ENCODE measurements at regions not wholly inside any gene's neighbourhood (a gene's known extent, or its start where the extent isn't known, plus 50 kb on each side); places are given as distances from the start of the nearest gene placed in this dataset.

GRCh38 chr5:106508894-106509293 is 1161.8 kb downstream of the EFNA5 start:
- Mint-ChIP-seq H3K36me3 (ENCODE audit: insufficient read depth in 1 of 3, low read depth in 3 of 3) (peaks cover 0 to 2% (median 0%) of the 10 kb centered on the region in 3 experiments; a peak in 2 of 7 replicates), H3K4me3 (no peak overlapping the region), H3K4me1 (no peaks in the 10 kb centered on the region), H3K27me3 (ENCODE audit: low read depth) (no peaks in the 10 kb centered on the region), H3K9me3 (peaks cover 0 to 3% of the 10 kb centered on the region in 2 experiments; a peak in 3 of 5 replicates), H3K27ac (no peak overlapping the region)
- H3K9ac ChIP-seq (ENCODE audit: extremely low read depth, insufficient read length, low read length) = no peak overlapping the region
- H3K23me2 ChIP-seq (ENCODE audit: insufficient read length, low read depth, low read length, poor library complexity, severe bottlenecking) = no peaks in the 10 kb centered on the region
- H4K20me1 ChIP-seq (ENCODE audit: control insufficient read depth, insufficient read depth, insufficient read length) = no peaks in the 10 kb centered on the region
- no peak overlapping the region for H2AFZ ChIP-seq (ENCODE audit: low read length)
- H4K5ac ChIP-seq (ENCODE audit: insufficient read length, low read depth, low read length) = no peak overlapping the region
- no peak for TF ChIP-seq CTCF (conservative IDR thresholded peaks at IDR 0.05)
- no peaks in the 10 kb centered on the region for H3K4me1 ChIP-seq (ENCODE audit: insufficient read depth, low read length)
- WGBS (ENCODE audit: extremely low coverage, insufficient read length, low lambda C conversion rate) = no CpG with 5 or more reads among the region's 4 CpGs
- H4K91ac ChIP-seq (ENCODE audit: insufficient read length, low read depth, low read length) = no peak overlapping the region
- no peak overlapping the region for H2BK15ac ChIP-seq (ENCODE audit: low read depth, low read length)
- no peak overlapping the region for H2BK5ac ChIP-seq (ENCODE audit: insufficient read length, low read length)
- H3K79me2 ChIP-seq (ENCODE audit: insufficient read depth, low read length) = no peaks in the 10 kb centered on the region
- no peak overlapping the region for H2BK12ac ChIP-seq (ENCODE audit: insufficient read length, low read depth, low read length)
- H4K8ac ChIP-seq (replicated peaks; ENCODE audit: insufficient read length, low read depth, low read length) = no peak overlapping the region
- H2AK5ac ChIP-seq (ENCODE audit: insufficient read length, low read length) = no peak overlapping the region
- H3K23ac ChIP-seq (ENCODE audit: insufficient read length, low read depth, low read length) = no peak overlapping the region
- H2BK120ac ChIP-seq (ENCODE audit: low read depth, low read length, poor library complexity, severe bottlenecking) = no peak overlapping the region
- no peak overlapping the region for H3K4ac ChIP-seq (ENCODE audit: low read depth, low read length)
- H3K27ac ChIP-seq (ENCODE audit: insufficient read length, low read depth, low read length) = no peak overlapping the region
- H3K14ac ChIP-seq (ENCODE audit: insufficient read depth, low read length) = no peak overlapping the region
- H3K9me3 ChIP-seq (ENCODE audit: control insufficient read depth, low read depth, low read length) = no peaks in the 10 kb centered on the region
- no peak overlapping the region for H3K18ac ChIP-seq (ENCODE audit: insufficient read length, low read depth, low read length)
- DNase-seq = no peak
- H3K27me3 ChIP-seq (ENCODE audit: insufficient read depth, low read length) = no peaks in the 10 kb centered on the region
- no peak overlapping the region for H2BK20ac ChIP-seq (ENCODE audit: low read depth, low read length, poor library complexity, severe bottlenecking)
- no peak overlapping the region for H3K4me2 ChIP-seq (ENCODE audit: insufficient read depth, insufficient read length, low read length)
- H3K79me1 ChIP-seq (ENCODE audit: insufficient read depth, low read depth, low read length, poor library complexity, severe bottlenecking) = no peaks in the 10 kb centered on the region
- no peak overlapping the region for H3K56ac ChIP-seq (ENCODE audit: insufficient read length, low read depth, low read length)
- no peak overlapping the region for H3T11ph ChIP-seq (ENCODE audit: low read length)
